ENCODE measurements at regions not wholly inside any gene's neighbourhood (a gene's known extent, or its start where the extent isn't known, plus 50 kb on each side); places are given as distances from the start of the nearest gene placed in this dataset.

- no peak for ATAC-seq
- no peak overlapping the region for H3K4me3 Mint-ChIP-seq
These were observed 312.9 kb downstream of the ALG10 start for GRCh38 chr12:34334953-34335743.

GRCh38 chr12:34335819-34336262, 313.5 kb downstream of the ALG10 start:
- Mint-ChIP-seq H3K27ac (no peak overlapping the region), H3K4me1 (no peaks in the 10 kb centered on the region), H3K27me3 (ENCODE audit: low read depth in 2 of 2) (no peaks in the 10 kb centered on the region), H3K36me3 (no peaks in the 10 kb centered on the region), H3K9me3 (peaks cover 4 to 10% of the 10 kb centered on the region in 2 donors), H3K4me3 (no peak overlapping the region)
- intact Hi-C loops (cut with micrococcal nuclease) = no loop called here
- Histone ChIP-seq H3K27me3 (ENCODE audit: control insufficient read depth, insufficient read depth, low read length) (no peaks in the 10 kb centered on the region), H3K4me3 (ENCODE audit: low read length) (no peak overlapping the region), H3K4me1 (ENCODE audit: control insufficient read depth, insufficient read depth, low read length) (no peaks in the 10 kb centered on the region), H3K36me3 (ENCODE audit: control insufficient read depth, insufficient read depth, low read length) (no peaks in the 10 kb centered on the region), H3K27ac (ENCODE audit: low read length) (no peak overlapping the region), H3K9me3 (ENCODE audit: control insufficient read depth, insufficient read depth, low read length) (peaks cover 90% of the 10 kb centered on the region)
- TF ChIP-seq CTCF (IDR thresholded peaks at IDR 0.05) = no peak
- WGBS (ENCODE audit: insufficient coverage) = 60% methylated on average over 25 of the region's 25 CpGs
- ATAC-seq (no peak), DNase-seq (no peak)

More at GRCh38 chr12:34334953-34335743, 312.9 kb downstream of the ALG10 start:
- Histone ChIP-seq H3K27ac (ENCODE audit: low read length) (no peak overlapping the region), H3K9me3 (ENCODE audit: control insufficient read depth, insufficient read depth, low read length) (peaks cover 90% of the 10 kb centered on the region), H3K36me3 (ENCODE audit: control insufficient read depth, insufficient read depth, low read length) (no peaks in the 10 kb centered on the region), H3K27me3 (ENCODE audit: control insufficient read depth, insufficient read depth, low read length) (no peaks in the 10 kb centered on the region), H3K4me1 (ENCODE audit: control insufficient read depth, insufficient read depth, low read length) (no peaks in the 10 kb centered on the region), H3K4me3 (ENCODE audit: low read length) (no peak overlapping the region)
- intact Hi-C loops (cut with micrococcal nuclease) = no loop called here
- H3K9me3 Mint-ChIP-seq = peaks cover 4 to 15% of the 10 kb centered on the region in 2 donors
- no peaks in the 10 kb centered on the region for H3K36me3 Mint-ChIP-seq
- DNase-seq = no peak
- 54% methylated on average over 45 of the region's 47 CpGs for WGBS (ENCODE audit: insufficient coverage)
- H3K27ac Mint-ChIP-seq = no peak overlapping the region
- TF ChIP-seq CTCF (IDR thresholded peaks at IDR 0.05) = no peak
- no peaks in the 10 kb centered on the region for H3K4me1 Mint-ChIP-seq
- H3K27me3 Mint-ChIP-seq (ENCODE audit: low read depth in 2 of 2) = no peaks in the 10 kb centered on the region

- Mint-ChIP-seq H3K27ac (no peak overlapping the region), H3K9me3 (peaks cover 0 to 5% of the 10 kb centered on the region in 2 donors), H3K27me3 (ENCODE audit: low read depth in 2 of 2) (no peaks in the 10 kb centered on the region), H3K36me3 (no peaks in the 10 kb centered on the region), H3K4me1 (no peaks in the 10 kb centered on the region), H3K4me3 (no peak overlapping the region)
- Histone ChIP-seq H3K4me1 (ENCODE audit: control insufficient read depth, insufficient read depth, low read length) (no peaks in the 10 kb centered on the region), H3K4me3 (ENCODE audit: low read length) (no peak overlapping the region), H3K36me3 (ENCODE audit: control insufficient read depth, insufficient read depth, low read length) (no peaks in the 10 kb centered on the region), H3K27ac (ENCODE audit: low read length) (no peak overlapping the region), H3K9me3 (ENCODE audit: control insufficient read depth, insufficient read depth, low read length) (peaks cover 89% of the 10 kb centered on the region), H3K27me3 (ENCODE audit: control insufficient read depth, insufficient read depth, low read length) (no peaks in the 10 kb centered on the region)
- intact Hi-C loops (cut with micrococcal nuclease) = no loop called here
- ATAC-seq (no peak), DNase-seq (no peak)
- TF ChIP-seq CTCF (IDR thresholded peaks at IDR 0.05) = no peak
- WGBS (ENCODE audit: insufficient coverage) = 77% methylated on average over 53 of the region's 53 CpGs
These were observed 314.5 kb downstream of the ALG10 start for GRCh38 chr12:34336619-34337465.
